ENCODE measurements at regions not wholly inside any gene's neighbourhood (a gene's known extent, or its start where the extent isn't known, plus 50 kb on each side); places are given as distances from the start of the nearest gene placed in this dataset.

GRCh38 chr13:53537586-53537985 is 509.0 kb downstream of the OLFM4 start:
- DNase-seq, result no peak

- DNase-seq, result no peak
These were observed 516.8 kb downstream of the OLFM4 start for GRCh38 chr13:53545340-53545941.

GRCh38 chr13:53560556-53560955 is 531.9 kb downstream of the OLFM4 start:
- DNase-seq, result no peak

GRCh38 chr13:53562419-53562818 is 533.8 kb downstream of the OLFM4 start:
- DNase-seq, result no peak

- DNase-seq, result no peak
These were observed 539.9 kb downstream of the OLFM4 start for GRCh38 chr13:53568491-53568890.

- DNase-seq, result no peak
These were observed 540.8 kb downstream of the OLFM4 start for GRCh38 chr13:53569453-53569852.

GRCh38 chr13:53601113-53601512 is 572.5 kb downstream of the OLFM4 start:
- DNase-seq, result no peak

- DNase-seq, result no peak
These were observed 576.7 kb downstream of the OLFM4 start for GRCh38 chr13:53605326-53605725.

- no peak for DNase-seq
These were observed 583.6 kb downstream of the OLFM4 start for GRCh38 chr13:53612200-53612599.

GRCh38 chr13:53622456-53622855 is 593.8 kb downstream of the OLFM4 start:
- no peak for DNase-seq

- no peak for DNase-seq
These were observed 594.5 kb downstream of the OLFM4 start for GRCh38 chr13:53623146-53623545.

GRCh38 chr13:53631511-53631910 is 602.9 kb downstream of the OLFM4 start:
- DNase-seq, result no peak

- DNase-seq, result no peak
These were observed 609.4 kb downstream of the OLFM4 start for GRCh38 chr13:53638040-53638439.

GRCh38 chr13:53642306-53642705 is 613.7 kb downstream of the OLFM4 start:
- DNase-seq, result no peak

GRCh38 chr13:53648673-53649072 is 620.1 kb downstream of the OLFM4 start:
- DNase-seq, result no peak

- no peak for DNase-seq
These were observed 643.4 kb downstream of the OLFM4 start for GRCh38 chr13:53672005-53672404.

GRCh38 chr13:53683146-53683545 is 654.5 kb downstream of the OLFM4 start:
- no peak for DNase-seq

- no peak for DNase-seq
These were observed 655.0 kb downstream of the OLFM4 start for GRCh38 chr13:53683608-53684007.

GRCh38 chr13:53691417-53691816 is 662.8 kb downstream of the OLFM4 start:
- DNase-seq, result no peak

GRCh38 chr13:53694814-53695532 is 666.4 kb downstream of the OLFM4 start:
- no peak for DNase-seq

- DNase-seq, result no peak
These were observed 674.9 kb downstream of the OLFM4 start for GRCh38 chr13:53703371-53704080.

- no peak for DNase-seq
These were observed 690.7 kb downstream of the OLFM4 start for GRCh38 chr13:53719281-53719680.

- DNase-seq, result no peak
These were observed 704.1 kb downstream of the OLFM4 start for GRCh38 chr13:53732664-53733063.

GRCh38 chr13:53743906-53744305 is 715.3 kb downstream of the OLFM4 start:
- no peak for DNase-seq
